ENCODE measurements at regions not wholly inside any gene's neighbourhood (a gene's known extent, or its start where the extent isn't known, plus 50 kb on each side); places are given as distances from the start of the nearest gene placed in this dataset.

DNA sequence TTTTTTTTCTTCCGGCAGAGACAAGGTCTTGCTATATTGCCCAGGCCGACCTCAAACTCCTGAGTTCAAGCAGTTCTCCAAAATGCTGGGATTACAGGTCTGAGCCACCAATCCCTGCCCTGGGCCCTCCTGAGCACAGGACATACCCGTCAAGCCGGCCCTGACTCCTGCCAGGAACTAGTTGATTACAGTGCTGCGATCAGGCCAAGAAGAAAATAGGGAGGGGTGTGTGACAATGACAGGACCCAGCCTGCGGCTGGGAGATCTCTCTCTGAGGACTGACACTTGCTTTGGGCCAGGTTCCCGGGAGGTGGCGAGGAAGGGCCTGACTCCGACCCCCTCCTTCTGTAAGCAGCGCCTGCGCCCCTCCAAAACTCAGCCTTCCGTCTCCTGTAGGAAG, 276.6 kb downstream of the MRTFB start:
- H3K4me3 ChIP-seq (ENCODE audit: low read depth, low read length), result no peak overlapping the region
- no peaks in the 10 kb centered on the region for H3K4me1 ChIP-seq (ENCODE audit: control insufficient read depth, insufficient read depth, low read length, poor library complexity, severe bottlenecking)
- Mint-ChIP-seq H3K27me3 (peaks cover 21% of the 10 kb centered on the region), H3K4me3 (no peak overlapping the region), H3K27ac (no peak overlapping the region), H3K36me3 (no peaks in the 10 kb centered on the region), H3K9me3 (peaks cover 0 to 11% (median 0%) of the 10 kb centered on the region in 7 donors), H3K4me1 (no peaks in the 10 kb centered on the region)
- ATAC-seq (ENCODE audit: low read depth in 2 of 2) (no peak), DNase-seq (no peak)
- H3K36me3 ChIP-seq (ENCODE audit: control insufficient read depth, insufficient read depth, low read length), result no peaks in the 10 kb centered on the region
- no peak overlapping the region for H3K27ac ChIP-seq (ENCODE audit: insufficient read depth, low read length, poor library complexity, severe bottlenecking)
- no peaks in the 10 kb centered on the region for H3K27me3 ChIP-seq (ENCODE audit: control insufficient read depth, insufficient read depth, low read length)
- no peaks in the 10 kb centered on the region for H3K9me3 ChIP-seq (ENCODE audit: control insufficient read depth in 2 of 2, low read length in 2 of 2)

DNA sequence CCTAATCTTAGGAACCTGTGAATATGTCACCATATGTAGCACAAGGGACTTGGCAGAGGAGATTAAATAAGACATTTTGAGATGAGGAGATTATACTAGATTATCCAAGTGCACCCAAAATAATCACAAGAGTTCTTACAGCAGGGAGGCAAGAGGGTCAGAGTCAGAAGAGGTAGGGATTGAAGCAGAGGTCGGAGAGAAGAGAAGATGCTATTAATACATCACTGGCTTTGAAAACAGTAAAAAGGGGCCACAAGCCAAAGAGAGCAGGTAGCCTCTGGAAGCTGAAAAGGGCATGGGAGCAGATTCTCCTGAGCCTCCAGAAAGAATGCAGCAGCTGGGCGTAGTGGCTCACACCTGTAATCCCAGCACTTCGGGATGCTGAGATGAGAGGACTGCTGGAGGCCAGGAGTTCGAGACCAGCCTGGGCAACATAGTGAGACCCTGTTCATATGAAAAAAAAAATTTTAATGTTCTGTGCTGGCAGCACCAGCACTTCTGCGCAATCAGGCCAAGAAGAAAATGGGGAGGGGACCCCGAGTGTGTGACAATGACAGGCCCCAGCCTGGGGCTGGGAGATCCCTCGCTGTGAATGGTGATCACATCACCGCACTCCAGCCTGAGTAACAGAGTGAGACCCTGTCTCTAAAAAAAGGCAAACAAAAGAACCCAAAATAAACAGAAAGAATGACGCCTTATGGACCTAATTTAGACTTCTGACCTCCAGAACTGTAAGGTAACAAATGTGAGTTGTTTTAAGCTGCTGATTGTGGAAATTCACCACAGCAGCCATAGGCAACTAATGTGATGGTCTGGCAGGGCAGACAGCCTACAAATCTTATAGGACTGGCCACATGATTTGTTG, 275.4 kb downstream of the MRTFB start:
- ATAC-seq (ENCODE audit: low read depth in 2 of 2), result no peak
- Histone ChIP-seq H3K4me3 (ENCODE audit: low read depth, low read length) (no peak overlapping the region), H3K4me1 (ENCODE audit: control insufficient read depth, insufficient read depth, low read length, poor library complexity, severe bottlenecking) (no peaks in the 10 kb centered on the region), H3K9me3 (ENCODE audit: control insufficient read depth in 2 of 2, low read length in 2 of 2) (no peaks in the 10 kb centered on the region), H3K27ac (ENCODE audit: insufficient read depth, low read length, poor library complexity, severe bottlenecking) (no peak overlapping the region), H3K27me3 (ENCODE audit: control insufficient read depth, insufficient read depth, low read length) (no peaks in the 10 kb centered on the region), H3K36me3 (ENCODE audit: control insufficient read depth, insufficient read depth, low read length) (no peaks in the 10 kb centered on the region)
- H3K27ac Mint-ChIP-seq, result no peak overlapping the region
- no peaks in the 10 kb centered on the region for H3K36me3 Mint-ChIP-seq
- DNase-seq, result no peak
- H3K9me3 Mint-ChIP-seq, result peaks cover 0 to 17% (median 4%) of the 10 kb centered on the region in 7 donors
- H3K27me3 Mint-ChIP-seq, result peaks cover 21% of the 10 kb centered on the region
- no peaks in the 10 kb centered on the region for H3K4me1 Mint-ChIP-seq
- H3K4me3 Mint-ChIP-seq, result no peak overlapping the region

DNA sequence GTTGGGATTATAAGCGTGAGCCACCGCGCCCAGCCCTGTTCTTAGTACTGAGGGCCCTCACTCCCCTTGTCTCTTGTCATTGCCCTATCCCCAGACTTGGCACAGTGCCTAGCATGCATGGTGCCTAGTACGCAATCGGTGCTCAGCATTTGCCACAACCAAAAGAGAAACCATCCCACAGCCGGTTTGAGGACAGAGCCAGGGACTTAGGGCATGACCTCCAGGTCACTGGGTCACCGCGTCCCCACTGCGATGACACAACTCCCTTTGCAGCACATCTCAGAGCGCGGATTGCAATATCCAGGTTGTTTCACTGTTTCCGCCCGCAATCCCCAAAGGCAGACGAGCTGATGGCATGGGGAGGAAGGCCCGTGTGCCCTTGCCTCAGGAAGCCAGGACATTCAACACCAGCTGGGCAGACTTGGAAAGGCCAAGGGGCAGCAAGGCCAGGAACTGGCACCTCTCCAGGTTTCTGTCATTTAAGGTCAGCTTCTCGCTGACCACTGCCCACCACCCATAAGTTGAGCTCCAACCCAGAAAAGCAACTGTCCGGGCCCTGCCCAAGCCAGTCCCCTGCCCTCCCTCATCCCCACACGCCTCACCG, 274.5 kb downstream of the MRTFB start:
- Histone ChIP-seq H3K9me3 (ENCODE audit: control insufficient read depth in 2 of 2, low read length in 2 of 2) (no peaks in the 10 kb centered on the region), H3K4me3 (ENCODE audit: low read depth, low read length) (no peak overlapping the region), H3K27ac (ENCODE audit: insufficient read depth, low read length, poor library complexity, severe bottlenecking) (no peak overlapping the region), H3K4me1 (ENCODE audit: control insufficient read depth, insufficient read depth, low read length, poor library complexity, severe bottlenecking) (no peaks in the 10 kb centered on the region), H3K36me3 (ENCODE audit: control insufficient read depth, insufficient read depth, low read length) (no peaks in the 10 kb centered on the region), H3K27me3 (ENCODE audit: control insufficient read depth, insufficient read depth, low read length) (no peaks in the 10 kb centered on the region)
- H3K4me1 Mint-ChIP-seq, result no peaks in the 10 kb centered on the region
- peaks cover 2% of the 10 kb centered on the region for H3K36me3 Mint-ChIP-seq
- H3K27me3 Mint-ChIP-seq, result peaks cover 21% of the 10 kb centered on the region
- DNase-seq (no peak), ATAC-seq (ENCODE audit: low read depth in 2 of 2) (no peak)
- no peak overlapping the region for H3K27ac Mint-ChIP-seq
- H3K9me3 Mint-ChIP-seq, result peaks cover 0 to 22% (median 4%) of the 10 kb centered on the region in 7 donors
- H3K4me3 Mint-ChIP-seq, result no peak overlapping the region

DNA sequence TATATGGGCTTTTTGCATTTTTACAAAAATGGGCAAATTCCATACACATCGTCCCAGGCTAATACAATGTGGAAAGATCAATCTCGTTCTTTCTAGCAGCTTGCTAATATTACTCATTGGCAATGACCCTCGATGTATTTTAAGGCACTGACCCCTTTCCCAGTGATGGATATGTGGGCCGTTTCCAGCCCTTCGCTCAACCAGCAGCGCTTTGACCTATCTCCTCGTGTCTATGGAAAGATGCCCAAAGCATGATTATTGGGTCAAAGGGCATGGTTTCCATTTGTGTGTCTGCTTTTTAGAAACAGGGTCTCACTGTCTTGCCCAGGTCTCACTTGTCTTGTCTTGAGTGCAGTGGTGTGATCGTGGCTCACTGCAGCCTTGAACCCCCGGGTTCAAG, 273.8 kb downstream of the MRTFB start:
- no peaks in the 10 kb centered on the region for H3K4me1 ChIP-seq (ENCODE audit: control insufficient read depth, insufficient read depth, low read length, poor library complexity, severe bottlenecking)
- Mint-ChIP-seq H3K4me3 (no peak overlapping the region), H3K4me1 (no peaks in the 10 kb centered on the region), H3K27ac (no peak overlapping the region), H3K36me3 (peaks cover 3% of the 10 kb centered on the region), H3K9me3 (peaks cover 0 to 25% (median 4%) of the 10 kb centered on the region in 7 donors), H3K27me3 (peaks cover 21% of the 10 kb centered on the region)
- H3K4me3 ChIP-seq (ENCODE audit: low read depth, low read length), result no peak overlapping the region
- no peaks in the 10 kb centered on the region for H3K36me3 ChIP-seq (ENCODE audit: control insufficient read depth, insufficient read depth, low read length)
- no peaks in the 10 kb centered on the region for H3K27me3 ChIP-seq (ENCODE audit: control insufficient read depth, insufficient read depth, low read length)
- H3K9me3 ChIP-seq (ENCODE audit: control insufficient read depth in 2 of 2, low read length in 2 of 2), result no peaks in the 10 kb centered on the region
- ATAC-seq (ENCODE audit: low read depth in 2 of 2) (no peak), DNase-seq (no peak)
- H3K27ac ChIP-seq (ENCODE audit: insufficient read depth, low read length, poor library complexity, severe bottlenecking), result no peak overlapping the region

DNA sequence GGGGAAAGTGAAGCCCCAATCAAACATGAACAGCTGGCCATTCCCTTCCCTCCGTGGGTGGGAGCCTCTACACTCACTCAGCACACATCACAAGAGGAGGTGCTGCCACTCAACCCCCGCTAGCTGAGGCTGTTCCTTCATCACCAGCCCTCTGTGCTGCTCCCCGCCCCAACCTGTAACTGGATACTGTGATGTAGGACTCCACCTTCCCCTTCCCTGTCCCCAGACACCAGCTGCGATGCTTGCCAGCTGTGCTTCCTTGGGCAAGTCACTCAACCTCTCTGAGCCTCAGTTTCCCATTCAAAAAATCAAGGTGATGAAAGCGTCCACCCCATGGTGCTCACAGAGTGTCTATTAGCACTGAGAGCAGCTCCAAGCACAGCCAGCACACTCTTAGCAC, 273.2 kb downstream of the MRTFB start:
- Mint-ChIP-seq H3K4me1 (no peaks in the 10 kb centered on the region), H3K9me3 (peaks cover 0 to 28% (median 6%) of the 10 kb centered on the region in 7 donors), H3K36me3 (peaks cover 3% of the 10 kb centered on the region), H3K27me3 (peaks cover 21% of the 10 kb centered on the region), H3K4me3 (no peak overlapping the region), H3K27ac (no peak overlapping the region)
- no peak for DNase-seq
- no peak overlapping the region for H3K4me3 ChIP-seq (ENCODE audit: low read depth, low read length)
- no peaks in the 10 kb centered on the region for H3K9me3 ChIP-seq (ENCODE audit: control insufficient read depth in 2 of 2, low read length in 2 of 2)
- ATAC-seq (ENCODE audit: low read depth in 2 of 2), result no peak
- no peaks in the 10 kb centered on the region for H3K27me3 ChIP-seq (ENCODE audit: control insufficient read depth, insufficient read depth, low read length)
- H3K27ac ChIP-seq (ENCODE audit: insufficient read depth, low read length, poor library complexity, severe bottlenecking), result no peak overlapping the region
- H3K4me1 ChIP-seq (ENCODE audit: control insufficient read depth, insufficient read depth, low read length, poor library complexity, severe bottlenecking), result no peaks in the 10 kb centered on the region
- no peaks in the 10 kb centered on the region for H3K36me3 ChIP-seq (ENCODE audit: control insufficient read depth, insufficient read depth, low read length)

DNA sequence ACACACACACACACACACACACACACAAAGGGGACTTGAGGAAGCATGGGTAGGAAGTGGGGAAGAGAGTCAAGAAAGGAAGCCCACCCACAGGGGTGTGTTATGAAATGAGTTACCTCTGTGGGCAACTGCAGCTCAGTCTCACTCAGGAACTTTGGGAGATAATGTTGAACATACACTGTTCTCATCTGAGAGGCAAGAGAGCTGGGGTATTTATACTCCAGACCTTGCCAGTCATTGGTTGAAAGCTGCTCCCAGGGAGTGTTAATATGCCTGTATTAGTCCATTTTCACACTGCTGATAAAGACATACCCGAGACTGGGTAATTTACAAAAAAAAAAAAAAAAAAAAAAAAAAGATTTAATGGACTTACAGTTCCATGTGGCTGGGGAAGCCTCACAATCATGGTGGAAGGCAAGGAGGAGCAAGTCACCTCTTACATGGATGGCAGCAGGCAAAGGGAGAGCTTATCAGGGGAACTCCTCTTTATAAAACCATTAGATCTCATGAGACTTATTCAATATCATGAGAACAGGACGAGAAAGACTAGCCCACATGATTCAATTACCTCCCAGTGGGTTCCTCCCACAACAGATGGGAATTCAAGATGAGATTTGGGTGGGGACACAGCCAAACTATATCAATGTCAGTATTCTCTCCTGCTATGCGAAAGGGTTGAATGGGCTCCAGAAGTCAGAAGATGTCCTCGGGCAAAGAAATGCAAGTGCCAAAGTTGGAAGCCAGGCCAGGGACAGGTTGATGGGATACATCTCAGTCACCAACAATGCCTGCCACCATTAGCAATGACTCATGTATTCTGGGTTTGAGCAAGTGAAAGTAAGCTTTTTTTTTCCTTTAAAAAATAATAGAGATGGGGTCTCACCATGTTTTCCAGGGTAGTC, 270.5 kb downstream of the MRTFB start:
- Histone ChIP-seq H3K27ac (ENCODE audit: insufficient read depth, low read length, poor library complexity, severe bottlenecking) (no peak overlapping the region), H3K36me3 (ENCODE audit: control insufficient read depth, insufficient read depth, low read length) (no peaks in the 10 kb centered on the region), H3K9me3 (ENCODE audit: control insufficient read depth in 2 of 2, low read length in 2 of 2) (no peaks in the 10 kb centered on the region), H3K27me3 (ENCODE audit: control insufficient read depth, insufficient read depth, low read length) (no peaks in the 10 kb centered on the region), H3K4me3 (ENCODE audit: low read depth, low read length) (no peak overlapping the region), H3K4me1 (ENCODE audit: control insufficient read depth, insufficient read depth, low read length, poor library complexity, severe bottlenecking) (no peaks in the 10 kb centered on the region)
- no peak overlapping the region for H3K4me3 Mint-ChIP-seq
- H3K4me1 Mint-ChIP-seq, result no peaks in the 10 kb centered on the region
- H3K36me3 Mint-ChIP-seq, result peaks cover 3% of the 10 kb centered on the region
- DNase-seq, result no peak
- H3K9me3 Mint-ChIP-seq, result peaks cover 0 to 28% (median 6%) of the 10 kb centered on the region in 7 donors
- H3K27me3 Mint-ChIP-seq, result peaks cover 5% of the 10 kb centered on the region
- H3K27ac Mint-ChIP-seq, result no peak overlapping the region
- ATAC-seq (ENCODE audit: low read depth in 2 of 2), result no peak

DNA sequence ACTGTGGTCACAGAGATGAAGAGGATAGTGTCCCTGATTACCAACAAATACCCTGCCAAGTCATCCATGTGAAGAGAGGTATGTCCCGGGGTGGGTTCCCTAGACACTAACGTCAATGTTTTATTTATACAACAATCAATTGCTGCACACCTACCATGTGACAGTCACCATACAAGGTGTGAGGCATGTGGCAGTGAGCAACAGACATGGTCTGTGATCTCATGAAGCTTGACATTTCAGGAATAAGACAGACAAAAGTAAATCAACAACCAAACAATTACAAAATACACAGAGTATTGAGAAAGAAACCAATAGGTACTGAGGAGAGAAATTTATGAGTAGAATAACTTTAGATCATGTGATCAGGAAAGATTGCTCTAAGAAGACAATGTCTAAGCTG, 268.6 kb downstream of the MRTFB start:
- H3K9me3 Mint-ChIP-seq, result peaks cover 0 to 25% (median 6%) of the 10 kb centered on the region in 7 donors
- no peak overlapping the region for H3K27ac ChIP-seq (ENCODE audit: insufficient read depth, low read length, poor library complexity, severe bottlenecking)
- no peaks in the 10 kb centered on the region for H3K4me1 ChIP-seq (ENCODE audit: control insufficient read depth, insufficient read depth, low read length, poor library complexity, severe bottlenecking)
- no peaks in the 10 kb centered on the region for H3K4me1 Mint-ChIP-seq
- no peaks in the 10 kb centered on the region for H3K27me3 ChIP-seq (ENCODE audit: control insufficient read depth, insufficient read depth, low read length)
- ATAC-seq (ENCODE audit: low read depth in 2 of 2), result no peak
- H3K27ac Mint-ChIP-seq, result peak overlapping the region in 1 of 3 donors; percentile 92
- no peak for DNase-seq
- H3K36me3 ChIP-seq (ENCODE audit: control insufficient read depth, insufficient read depth, low read length), result no peaks in the 10 kb centered on the region
- no peak overlapping the region for H3K4me3 Mint-ChIP-seq
- peaks cover 3% of the 10 kb centered on the region for H3K36me3 Mint-ChIP-seq
- no peaks in the 10 kb centered on the region for H3K9me3 ChIP-seq (ENCODE audit: control insufficient read depth in 2 of 2, low read length in 2 of 2)
- H3K4me3 ChIP-seq (ENCODE audit: low read depth, low read length), result no peak overlapping the region
- peaks cover 5% of the 10 kb centered on the region for H3K27me3 Mint-ChIP-seq

All from CD4-positive, CD25-positive, alpha-beta regulatory T cell (primary cell).